MM.1S (cell line): ENCODE measurements at regions not wholly inside any gene's neighbourhood (a gene's known extent, or its start where the extent isn't known, plus 50 kb on each side); places are given as distances from the start of the nearest gene placed in this dataset.

Source experiments
- CTCF ChIP-seq: fragments of 300-600 bp; sonication (generic); IDR thresholded peaks from 2 replicates; pipeline ENCODE4 v1.5.1; 2016; ENCODE audit warnings: antibody characterized with exemption, low read length, mixed read lengths
- EZH2 ChIP-seq: fragments of 300-600 bp; sonication (generic); optimal IDR thresholded peaks from 2 replicates; pipeline ENCODE3; 2017; ENCODE audit warnings: low read depth, mild to moderate bottlenecking, antibody characterized with exemption, low read length, mixed read lengths
- EZH2phosphoT487 ChIP-seq: fragments of 300-600 bp; sonication (generic); IDR thresholded peaks from 2 replicates; pipeline ENCODE4 v1.6.1; 2018; ENCODE audit warnings: antibody characterized with exemption, low read length

DNA sequence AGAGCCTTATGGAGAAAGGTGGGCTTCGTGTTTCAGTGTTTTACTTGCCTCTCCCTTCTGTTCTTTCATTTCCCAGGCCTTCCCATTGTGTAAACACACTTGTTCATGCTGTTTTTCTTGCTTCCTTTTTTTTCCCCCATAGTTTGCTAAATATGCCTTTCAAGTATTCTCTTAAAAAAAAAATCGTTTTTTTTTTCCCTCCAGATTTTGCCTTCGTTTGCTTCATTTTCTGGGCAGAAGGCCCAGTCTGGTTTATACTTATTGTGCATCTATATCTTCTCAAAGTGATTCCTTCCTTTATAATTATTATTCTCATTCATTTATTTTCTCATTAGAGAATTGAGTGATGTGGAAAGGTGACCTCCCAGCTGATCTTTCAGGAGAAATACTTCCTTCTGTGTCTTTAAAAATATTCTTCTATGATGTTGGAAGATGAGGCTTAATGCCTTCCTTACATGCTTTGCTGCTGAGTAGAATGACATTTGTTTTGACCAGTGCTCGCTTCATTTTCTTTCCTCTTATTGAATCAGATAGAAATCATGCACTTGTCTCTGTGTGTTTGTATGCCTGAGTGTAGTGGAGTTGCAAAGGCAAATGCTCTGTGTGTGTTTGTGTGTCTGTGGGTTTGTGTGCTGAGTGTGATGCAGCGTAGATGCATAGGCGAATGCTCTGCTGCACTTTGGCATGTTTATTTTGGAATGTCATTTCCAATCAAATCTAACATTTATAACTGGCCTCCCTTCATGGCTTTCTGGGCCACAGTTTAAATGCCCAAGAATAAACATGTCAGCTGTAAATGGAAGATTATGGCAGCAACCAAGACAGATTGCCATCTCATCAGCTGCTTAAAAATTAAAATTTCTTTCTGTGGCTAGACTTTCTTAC lies 591.4 kb downstream of the FGF9 start:
- no peak for TF ChIP-seq CTCF
- no peak for TF ChIP-seq EZH2phosphoT487
- no peak for TF ChIP-seq EZH2
